ENCODE measurements at regions not wholly inside any gene's neighbourhood (a gene's known extent, or its start where the extent isn't known, plus 50 kb on each side); places are given as distances from the start of the nearest gene placed in this dataset.

DNA sequence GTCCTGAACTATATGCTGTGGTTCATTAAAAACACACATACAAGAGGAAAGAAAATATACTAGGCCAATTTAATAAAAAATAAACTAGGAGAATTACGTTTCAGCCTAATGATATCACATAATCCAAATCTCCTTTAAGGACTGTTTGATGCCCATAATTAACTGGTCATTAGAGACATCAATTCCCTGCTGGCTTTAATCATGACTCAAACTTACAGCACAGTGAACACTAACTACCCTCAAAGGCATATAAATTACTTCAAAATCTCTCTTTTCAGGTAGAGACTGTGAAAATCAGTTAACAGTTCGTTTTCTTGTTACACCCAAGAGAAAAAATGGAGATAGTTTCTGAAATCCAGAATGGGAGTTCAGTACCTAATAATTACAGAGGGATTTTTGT, 567.4 kb downstream of the CBLN2 start:
- no peak for TF ChIP-seq TBX2 (CRISPR knock-in tag; IDR thresholded peaks at IDR 0.05; ENCODE audit: borderline replicate concordance)
- TF ChIP-seq, protein P1, sequence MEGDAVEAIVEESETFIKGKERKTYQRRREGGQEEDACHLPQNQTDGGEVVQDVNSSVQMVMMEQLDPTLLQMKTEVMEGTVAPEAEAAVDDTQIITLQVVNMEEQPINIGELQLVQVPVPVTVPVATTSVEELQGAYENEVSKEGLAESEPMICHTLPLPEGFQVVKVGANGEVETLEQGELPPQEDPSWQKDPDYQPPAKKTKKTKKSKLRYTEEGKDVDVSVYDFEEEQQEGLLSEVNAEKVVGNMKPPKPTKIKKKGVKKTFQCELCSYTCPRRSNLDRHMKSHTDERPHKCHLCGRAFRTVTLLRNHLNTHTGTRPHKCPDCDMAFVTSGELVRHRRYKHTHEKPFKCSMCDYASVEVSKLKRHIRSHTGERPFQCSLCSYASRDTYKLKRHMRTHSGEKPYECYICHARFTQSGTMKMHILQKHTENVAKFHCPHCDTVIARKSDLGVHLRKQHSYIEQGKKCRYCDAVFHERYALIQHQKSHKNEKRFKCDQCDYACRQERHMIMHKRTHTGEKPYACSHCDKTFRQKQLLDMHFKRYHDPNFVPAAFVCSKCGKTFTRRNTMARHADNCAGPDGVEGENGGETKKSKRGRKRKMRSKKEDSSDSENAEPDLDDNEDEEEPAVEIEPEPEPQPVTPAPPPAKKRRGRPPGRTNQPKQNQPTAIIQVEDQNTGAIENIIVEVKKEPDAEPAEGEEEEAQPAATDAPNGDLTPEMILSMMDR (CRISPR knock-in tag; IDR thresholded peaks at IDR 0.05) = no peak
- no peak for TF ChIP-seq ZNF737 (CRISPR knock-in tag; IDR thresholded peaks at IDR 0.05; ENCODE audit: borderline replicate concordance)
- TF ChIP-seq KLF12 (CRISPR knock-in tag; IDR thresholded peaks at IDR 0.05; ENCODE audit: borderline replicate concordance) = no peak
- no peak for TF ChIP-seq THYN1 (CRISPR knock-in tag; IDR thresholded peaks at IDR 0.05; ENCODE audit: borderline replicate concordance, low read depth)
- TF ChIP-seq AHR (CRISPR knock-in tag; IDR thresholded peaks at IDR 0.05) = no peak
- TF ChIP-seq, protein P2, sequence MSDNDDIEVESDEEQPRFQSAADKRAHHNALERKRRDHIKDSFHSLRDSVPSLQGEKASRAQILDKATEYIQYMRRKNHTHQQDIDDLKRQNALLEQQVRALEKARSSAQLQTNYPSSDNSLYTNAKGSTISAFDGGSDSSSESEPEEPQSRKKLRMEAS (IDR thresholded peaks at IDR 0.05) = no peak
- TF ChIP-seq, protein P3, sequence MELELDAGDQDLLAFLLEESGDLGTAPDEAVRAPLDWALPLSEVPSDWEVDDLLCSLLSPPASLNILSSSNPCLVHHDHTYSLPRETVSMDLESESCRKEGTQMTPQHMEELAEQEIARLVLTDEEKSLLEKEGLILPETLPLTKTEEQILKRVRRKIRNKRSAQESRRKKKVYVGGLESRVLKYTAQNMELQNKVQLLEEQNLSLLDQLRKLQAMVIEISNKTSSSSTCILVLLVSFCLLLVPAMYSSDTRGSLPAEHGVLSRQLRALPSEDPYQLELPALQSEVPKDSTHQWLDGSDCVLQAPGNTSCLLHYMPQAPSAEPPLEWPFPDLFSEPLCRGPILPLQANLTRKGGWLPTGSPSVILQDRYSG (CRISPR knock-in tag; IDR thresholded peaks at IDR 0.05) = no peak
- TF ChIP-seq ATF1 (CRISPR knock-in tag; IDR thresholded peaks at IDR 0.05) = no peak
- TF ChIP-seq EP300 (IDR thresholded peaks at IDR 0.05; ENCODE audit: low read depth in 2 of 2, low read length in 2 of 2) = no peak
- no peak for TF ChIP-seq EP300 (CRISPR knock-in tag; IDR thresholded peaks at IDR 0.05; ENCODE audit: borderline replicate concordance)
- TF ChIP-seq, protein P4, sequence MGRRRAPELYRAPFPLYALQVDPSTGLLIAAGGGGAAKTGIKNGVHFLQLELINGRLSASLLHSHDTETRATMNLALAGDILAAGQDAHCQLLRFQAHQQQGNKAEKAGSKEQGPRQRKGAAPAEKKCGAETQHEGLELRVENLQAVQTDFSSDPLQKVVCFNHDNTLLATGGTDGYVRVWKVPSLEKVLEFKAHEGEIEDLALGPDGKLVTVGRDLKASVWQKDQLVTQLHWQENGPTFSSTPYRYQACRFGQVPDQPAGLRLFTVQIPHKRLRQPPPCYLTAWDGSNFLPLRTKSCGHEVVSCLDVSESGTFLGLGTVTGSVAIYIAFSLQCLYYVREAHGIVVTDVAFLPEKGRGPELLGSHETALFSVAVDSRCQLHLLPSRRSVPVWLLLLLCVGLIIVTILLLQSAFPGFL (CRISPR knock-in tag; IDR thresholded peaks at IDR 0.05) = no peak

Measured in HepG2 (cell line).